ENCODE measurements at regions not wholly inside any gene's neighbourhood (a gene's known extent, or its start where the extent isn't known, plus 50 kb on each side); places are given as distances from the start of the nearest gene placed in this dataset.

DNA sequence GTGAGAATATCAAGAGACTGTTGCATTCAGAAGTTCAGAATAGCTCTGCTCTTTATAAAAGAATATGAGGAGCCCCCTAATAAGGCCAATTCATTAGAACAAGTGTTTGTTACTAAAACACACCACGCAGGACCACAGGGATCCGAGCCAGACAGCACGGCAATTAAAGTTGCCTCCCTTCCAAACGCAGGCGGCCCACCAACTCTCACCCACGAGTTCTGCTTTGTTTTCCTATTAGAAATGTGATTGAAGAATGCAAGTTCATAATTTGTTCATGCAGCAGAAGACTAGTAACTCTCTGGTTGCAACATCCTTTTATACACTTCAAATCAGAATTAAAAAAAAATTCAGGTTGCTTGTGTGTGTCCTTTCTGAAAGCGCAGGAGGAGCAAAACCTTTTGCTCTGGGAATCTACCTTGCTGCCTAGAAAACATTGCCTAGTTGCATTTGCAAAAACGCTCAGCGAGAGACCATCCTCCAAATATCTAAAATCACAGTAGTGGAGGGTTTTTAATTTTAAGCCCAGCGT, 1044.1 kb upstream of the NR2F2 start:
- TF ChIP-seq POLR2AphosphoS5 (IDR thresholded peaks at IDR 0.05; ENCODE audit: low read depth, low read length) (no peak), TAF1 (IDR thresholded peaks at IDR 0.05; ENCODE audit: borderline replicate concordance, insufficient read depth, low read length) (no peak)

Data from PFSK-1 (cell line).